Neural cell (in vitro differentiated cells): ENCODE measurements at regions not wholly inside any gene's neighbourhood (a gene's known extent, or its start where the extent isn't known, plus 50 kb on each side); places are given as distances from the start of the nearest gene placed in this dataset.

Experiments
- H2AFZ ChIP-seq: fragments of 200-600, 300-800 bp; sonication (generic), shearing (Covaris generic); 2 replicates; pipeline ENCODE4 v1.6.0; 2014; ENCODE audit warnings: low read depth, mild to moderate bottlenecking, antibody characterized with exemption, low read length, moderate library complexity
- H3F3A ChIP-seq: fragments of 200-600 bp; shearing (Covaris generic); 2 replicates; pipeline ENCODE4 v1.6.1; 2016; ENCODE audit warnings: mild to moderate bottlenecking, moderate library complexity, mixed read lengths, antibody characterized with exemption, low read length; ENCODE audit not compliant: insufficient read depth, poor library complexity, severe bottlenecking
- H3K27ac ChIP-seq: fragments of 200-600, 300-800 bp; sonication (generic), shearing (Covaris generic); 2 replicates; pipeline ENCODE4 v1.5.1; 2014; ENCODE audit warnings: mild to moderate bottlenecking, low read length, moderate library complexity
- H3K27me3 ChIP-seq: fragments of 300-800, 200-600 bp; sonication (generic), shearing (Covaris generic); 2 replicates; pipeline ENCODE4 v1.6.0; 2014; ENCODE audit warnings: mild to moderate bottlenecking, low read depth, low read length, moderate library complexity; ENCODE audit not compliant: insufficient read depth
- H3K36me3 ChIP-seq: fragments of 300-800, 200-600 bp; sonication (generic), shearing (Covaris generic); 2 replicates; pipeline ENCODE4 v1.5.1; 2014; ENCODE audit warnings: mild to moderate bottlenecking, antibody characterized with exemption, low read length, moderate library complexity; ENCODE audit not compliant: insufficient read depth
- H3K4me2 ChIP-seq: fragments of 300-800, 200-600 bp; sonication (generic), shearing (Covaris generic); 2 replicates; pipeline ENCODE4 v1.6.0; 2014; ENCODE audit warnings: mild to moderate bottlenecking, low read length
- H3K4me3 ChIP-seq: fragments of 300-800, 200-600 bp; sonication (generic), shearing (Covaris generic); 2 replicates; pipeline ENCODE4 v1.5.1; 2014; ENCODE audit warnings: mild to moderate bottlenecking, low read length, moderate library complexity
- H3K79me2 ChIP-seq: fragments of 200-600 bp; shearing (Covaris generic); replicated peaks from 2 replicates; pipeline ENCODE4 v1.6.0; 2014; ENCODE audit warnings: mild to moderate bottlenecking, low read length, moderate library complexity; ENCODE audit not compliant: insufficient read depth
- H3K9ac ChIP-seq: fragments of 300-800, 200-600 bp; sonication (generic), shearing (Covaris generic); 2 replicates; pipeline ENCODE4 v1.6.1; 2016; ENCODE audit warnings: mild to moderate bottlenecking, low read length, mixed read lengths
- H3K9me2 ChIP-seq: fragments of 200-600 bp; shearing (Covaris generic); 2 replicates; pipeline ENCODE4 v1.6.1; 2016; ENCODE audit warnings: mild to moderate bottlenecking, low read length, mixed read lengths; ENCODE audit not compliant: insufficient read depth
- H3K9me3 ChIP-seq: fragments of 200-600, 300-800 bp; sonication (generic), shearing (Covaris generic); 2 replicates; pipeline ENCODE4 v1.6.1; 2016; ENCODE audit warnings: mild to moderate bottlenecking, mixed run types, low read length, moderate library complexity, mixed read lengths
- H4K20me1 ChIP-seq: fragments of 200-600 bp; shearing (Covaris generic); 2 replicates; pipeline ENCODE4 v1.6.1; 2016; ENCODE audit warnings: mild to moderate bottlenecking, mixed run types; ENCODE audit not compliant: insufficient read depth
- EP300 ChIP-seq: fragments of 450-650 bp; conservative IDR thresholded peaks from 2 replicates; pipeline ENCODE4 v1.6.1; 2014; ENCODE audit warnings: antibody characterized with exemption, mild to moderate bottlenecking, moderate library complexity; ENCODE audit not compliant: poor library complexity, severe bottlenecking
- EZH2 ChIP-seq: fragments of 200-600, 300-800 bp; shearing (Covaris generic), sonication (generic); IDR thresholded peaks from 2 replicates; pipeline ENCODE4 v1.6.1; 2014; ENCODE audit warnings: antibody characterized with exemption, low read length, borderline replicate concordance, mild to moderate bottlenecking; ENCODE audit not compliant: insufficient read depth, poor library complexity, severe bottlenecking
- MXI1 ChIP-seq: fragments of 450-650 bp; conservative IDR thresholded peaks from 2 replicates; pipeline ENCODE4 v1.6.1; 2014; ENCODE audit warnings: antibody characterized with exemption, mild to moderate bottlenecking; ENCODE audit not compliant: poor library complexity, severe bottlenecking
- POLR2AphosphoS5 ChIP-seq: IDR thresholded peaks from 2 replicates; pipeline ENCODE4 v1.6.1; 2012
- RAD21 ChIP-seq: fragments of 450-650 bp; conservative IDR thresholded peaks from 2 replicates; pipeline ENCODE4 v1.6.1; 2014; ENCODE audit warnings: antibody characterized with exemption, mild to moderate bottlenecking, moderate library complexity
- SMC3 ChIP-seq: fragments of 450-650 bp; conservative IDR thresholded peaks from 2 replicates; pipeline ENCODE4 v1.6.1; 2014; ENCODE audit warnings: antibody characterized with exemption, mild to moderate bottlenecking, moderate library complexity; ENCODE audit not compliant: poor library complexity
- TAF1 ChIP-seq: IDR thresholded peaks from 2 replicates; pipeline ENCODE4 v1.6.1; 2012; ENCODE audit warnings: low read depth
- TF ChIP-seq, protein P1 (sequence below): fragments of 450-650 bp; IDR thresholded peaks from 2 replicates; pipeline ENCODE4 v1.5.1; 2014; ENCODE audit warnings: antibody characterized with exemption, mild to moderate bottlenecking, moderate library complexity; ENCODE audit not compliant: poor library complexity, severe bottlenecking
- TF ChIP-seq, protein P2 (sequence below): IDR thresholded peaks from 2 replicates; pipeline ENCODE4 v1.6.1; 2012; ENCODE audit warnings: borderline replicate concordance

DNA sequence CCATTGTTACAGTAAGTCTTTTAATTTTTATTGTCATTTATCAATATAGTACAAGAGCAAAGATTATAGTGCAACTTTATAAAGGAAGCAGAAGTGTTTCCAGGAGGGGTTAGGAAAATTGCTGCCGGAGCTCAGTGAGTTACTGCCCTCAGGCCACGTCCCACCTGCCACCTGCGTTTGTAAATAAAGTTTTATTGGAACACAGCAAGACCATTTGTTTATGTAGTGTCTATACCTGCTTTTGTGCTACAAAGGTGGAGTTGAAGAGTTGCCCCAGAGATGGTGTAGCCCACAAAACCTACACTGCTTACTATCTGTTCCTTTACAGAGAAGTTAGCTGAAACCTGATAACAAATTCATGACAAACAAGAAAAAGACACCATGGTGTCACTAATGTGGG lies 437.8 kb upstream of the B3GAT1 start:
- Histone ChIP-seq H3K27ac (no peak overlapping the region), H3K4me2 (no peak overlapping the region), H3K4me3 (no peak overlapping the region), H2AFZ (no peak overlapping the region), H3K79me2 (no peaks in the 10 kb centered on the region), H3F3A (no peaks in the 10 kb centered on the region), H3K9me2 (no peaks in the 10 kb centered on the region), H3K9me3 (no peaks in the 10 kb centered on the region), H3K36me3 (no peaks in the 10 kb centered on the region), H4K20me1 (no peaks in the 10 kb centered on the region), H3K27me3 (no peaks in the 10 kb centered on the region), H3K9ac (no peak overlapping the region)
- TF ChIP-seq, protein P1, sequence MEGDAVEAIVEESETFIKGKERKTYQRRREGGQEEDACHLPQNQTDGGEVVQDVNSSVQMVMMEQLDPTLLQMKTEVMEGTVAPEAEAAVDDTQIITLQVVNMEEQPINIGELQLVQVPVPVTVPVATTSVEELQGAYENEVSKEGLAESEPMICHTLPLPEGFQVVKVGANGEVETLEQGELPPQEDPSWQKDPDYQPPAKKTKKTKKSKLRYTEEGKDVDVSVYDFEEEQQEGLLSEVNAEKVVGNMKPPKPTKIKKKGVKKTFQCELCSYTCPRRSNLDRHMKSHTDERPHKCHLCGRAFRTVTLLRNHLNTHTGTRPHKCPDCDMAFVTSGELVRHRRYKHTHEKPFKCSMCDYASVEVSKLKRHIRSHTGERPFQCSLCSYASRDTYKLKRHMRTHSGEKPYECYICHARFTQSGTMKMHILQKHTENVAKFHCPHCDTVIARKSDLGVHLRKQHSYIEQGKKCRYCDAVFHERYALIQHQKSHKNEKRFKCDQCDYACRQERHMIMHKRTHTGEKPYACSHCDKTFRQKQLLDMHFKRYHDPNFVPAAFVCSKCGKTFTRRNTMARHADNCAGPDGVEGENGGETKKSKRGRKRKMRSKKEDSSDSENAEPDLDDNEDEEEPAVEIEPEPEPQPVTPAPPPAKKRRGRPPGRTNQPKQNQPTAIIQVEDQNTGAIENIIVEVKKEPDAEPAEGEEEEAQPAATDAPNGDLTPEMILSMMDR: no peak

DNA sequence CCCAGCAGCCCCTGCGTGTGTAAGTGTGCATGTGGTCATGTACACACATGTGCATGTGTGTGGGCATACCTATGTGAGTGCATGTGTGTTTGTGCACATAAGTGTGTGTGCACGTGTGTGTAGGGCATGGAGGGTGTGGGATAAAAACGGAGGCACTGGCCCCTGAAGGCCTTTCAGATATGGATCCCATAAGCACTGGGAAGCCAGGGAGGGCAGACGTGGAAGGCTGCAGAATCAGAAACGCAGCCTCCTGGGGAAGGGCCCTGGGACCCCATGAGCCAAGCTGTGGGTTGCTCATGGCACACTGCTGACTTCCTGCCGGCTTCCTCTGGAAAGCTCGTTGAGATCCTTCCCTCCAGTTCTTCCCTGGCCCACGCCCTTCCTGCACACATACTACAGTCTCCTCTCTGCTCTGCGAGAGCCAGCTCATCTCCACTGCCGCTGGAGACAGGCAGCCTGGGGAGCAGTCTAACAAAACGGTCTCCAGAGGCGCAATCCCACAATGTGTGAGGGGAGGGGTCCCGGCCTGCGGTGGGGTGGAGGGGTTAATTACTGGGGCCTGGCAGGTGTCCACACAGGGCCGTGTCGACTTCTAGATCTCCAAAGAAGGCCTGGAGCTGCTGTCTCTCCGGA lies 435.2 kb upstream of the B3GAT1 start:
- no peaks in the 10 kb centered on the region for H4K20me1 ChIP-seq
- no peaks in the 10 kb centered on the region for H3K9me2 ChIP-seq
- TF ChIP-seq, protein P1: no peak
- TF ChIP-seq MXI1 (no peak), EZH2 (no peak), RAD21 (no peak), TAF1 (no peak), SMC3 (no peak), EP300 (no peak), POLR2AphosphoS5 (no peak)
- TF ChIP-seq, protein P2, sequence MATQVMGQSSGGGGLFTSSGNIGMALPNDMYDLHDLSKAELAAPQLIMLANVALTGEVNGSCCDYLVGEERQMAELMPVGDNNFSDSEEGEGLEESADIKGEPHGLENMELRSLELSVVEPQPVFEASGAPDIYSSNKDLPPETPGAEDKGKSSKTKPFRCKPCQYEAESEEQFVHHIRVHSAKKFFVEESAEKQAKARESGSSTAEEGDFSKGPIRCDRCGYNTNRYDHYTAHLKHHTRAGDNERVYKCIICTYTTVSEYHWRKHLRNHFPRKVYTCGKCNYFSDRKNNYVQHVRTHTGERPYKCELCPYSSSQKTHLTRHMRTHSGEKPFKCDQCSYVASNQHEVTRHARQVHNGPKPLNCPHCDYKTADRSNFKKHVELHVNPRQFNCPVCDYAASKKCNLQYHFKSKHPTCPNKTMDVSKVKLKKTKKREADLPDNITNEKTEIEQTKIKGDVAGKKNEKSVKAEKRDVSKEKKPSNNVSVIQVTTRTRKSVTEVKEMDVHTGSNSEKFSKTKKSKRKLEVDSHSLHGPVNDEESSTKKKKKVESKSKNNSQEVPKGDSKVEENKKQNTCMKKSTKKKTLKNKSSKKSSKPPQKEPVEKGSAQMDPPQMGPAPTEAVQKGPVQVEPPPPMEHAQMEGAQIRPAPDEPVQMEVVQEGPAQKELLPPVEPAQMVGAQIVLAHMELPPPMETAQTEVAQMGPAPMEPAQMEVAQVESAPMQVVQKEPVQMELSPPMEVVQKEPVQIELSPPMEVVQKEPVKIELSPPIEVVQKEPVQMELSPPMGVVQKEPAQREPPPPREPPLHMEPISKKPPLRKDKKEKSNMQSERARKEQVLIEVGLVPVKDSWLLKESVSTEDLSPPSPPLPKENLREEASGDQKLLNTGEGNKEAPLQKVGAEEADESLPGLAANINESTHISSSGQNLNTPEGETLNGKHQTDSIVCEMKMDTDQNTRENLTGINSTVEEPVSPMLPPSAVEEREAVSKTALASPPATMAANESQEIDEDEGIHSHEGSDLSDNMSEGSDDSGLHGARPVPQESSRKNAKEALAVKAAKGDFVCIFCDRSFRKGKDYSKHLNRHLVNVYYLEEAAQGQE: no peak
- no peaks in the 10 kb centered on the region for H3F3A ChIP-seq
- H3K4me3 ChIP-seq: no peak overlapping the region
- no peak overlapping the region for H3K4me2 ChIP-seq
- no peaks in the 10 kb centered on the region for H3K9me3 ChIP-seq
- no peak overlapping the region for H3K9ac ChIP-seq
- H3K27ac ChIP-seq: no peak overlapping the region
- H3K79me2 ChIP-seq: no peaks in the 10 kb centered on the region
- H2AFZ ChIP-seq: no peak overlapping the region
- no peaks in the 10 kb centered on the region for H3K27me3 ChIP-seq
- H3K36me3 ChIP-seq: no peaks in the 10 kb centered on the region
